DMS153 (cell line): ENCODE measurements at regions not wholly inside any gene's neighbourhood (a gene's known extent, or its start where the extent isn't known, plus 50 kb on each side); places are given as distances from the start of the nearest gene placed in this dataset.

Source experiments
- DNase-seq: peaks from one replicate; lab custom pipeline; 2025; lab: John Stamatoyannopoulos, UW

DNA sequence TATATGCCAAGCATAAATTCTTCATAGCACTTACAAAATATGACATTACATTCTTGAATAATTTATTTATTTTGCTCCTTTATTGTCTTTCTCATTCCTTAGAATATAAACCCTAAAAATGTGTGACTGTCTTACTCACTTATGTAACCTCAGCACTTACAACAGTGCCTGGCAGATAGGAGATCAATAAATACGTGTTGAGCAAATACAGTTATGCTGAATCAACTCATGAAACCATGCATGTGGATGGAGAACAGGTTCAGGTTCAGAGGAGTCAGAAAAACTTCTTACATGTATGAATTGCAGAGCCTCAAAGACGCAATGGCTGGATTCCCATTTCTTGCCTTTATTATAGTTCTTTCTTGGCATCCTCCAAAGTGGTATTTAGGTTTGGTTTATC, 659.4 kb upstream of the CHAC2 start:
- DNase-seq = no peak

DNA sequence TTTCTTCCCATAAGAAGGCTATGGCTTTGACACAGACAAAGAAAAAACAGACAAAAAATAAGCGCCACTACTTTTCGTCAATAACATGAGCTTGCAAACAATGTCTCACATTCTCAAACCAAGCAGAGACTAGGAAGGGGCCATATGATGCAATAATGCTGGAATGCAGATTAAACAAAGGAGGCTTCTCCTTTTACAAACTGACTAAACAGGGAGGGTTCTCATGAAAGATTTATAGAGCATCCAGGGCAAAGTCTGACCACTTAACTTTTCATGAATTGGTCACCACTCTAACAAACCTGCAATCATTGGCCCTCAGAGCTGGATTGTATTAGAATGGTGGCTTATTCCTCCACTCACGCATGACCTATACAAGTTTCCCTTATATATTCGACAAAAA, 663.3 kb upstream of the CHAC2 start:
- no peak for DNase-seq

GRCh38 chr2:53103679-53104078, 663.9 kb upstream of the CHAC2 start:
- no peak for DNase-seq

DNA sequence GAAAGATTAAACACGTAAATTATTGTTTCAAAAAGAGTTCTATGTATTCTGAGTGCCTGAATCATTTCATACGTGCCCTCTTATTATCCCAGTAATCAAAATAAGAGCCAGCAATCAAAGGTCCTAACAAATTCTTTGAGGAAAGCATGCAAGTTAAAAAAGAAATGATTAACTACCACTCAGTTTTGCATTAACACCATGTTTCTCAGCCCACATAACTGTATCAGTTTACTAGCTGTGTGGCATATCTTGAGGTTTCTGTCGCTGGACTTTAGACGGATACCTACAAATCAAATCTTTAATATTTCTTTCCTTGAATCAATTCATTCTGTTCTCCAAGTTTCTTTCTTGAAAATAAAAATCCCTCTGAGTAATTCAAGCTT, 668.9 kb upstream of the CHAC2 start:
- no peak for DNase-seq

- DNase-seq = no peak
These were observed 671.3 kb upstream of the CHAC2 start for GRCh38 chr2:53096351-53096750.

- no peak for DNase-seq
These were observed 671.9 kb upstream of the CHAC2 start for GRCh38 chr2:53095664-53096063.

DNA sequence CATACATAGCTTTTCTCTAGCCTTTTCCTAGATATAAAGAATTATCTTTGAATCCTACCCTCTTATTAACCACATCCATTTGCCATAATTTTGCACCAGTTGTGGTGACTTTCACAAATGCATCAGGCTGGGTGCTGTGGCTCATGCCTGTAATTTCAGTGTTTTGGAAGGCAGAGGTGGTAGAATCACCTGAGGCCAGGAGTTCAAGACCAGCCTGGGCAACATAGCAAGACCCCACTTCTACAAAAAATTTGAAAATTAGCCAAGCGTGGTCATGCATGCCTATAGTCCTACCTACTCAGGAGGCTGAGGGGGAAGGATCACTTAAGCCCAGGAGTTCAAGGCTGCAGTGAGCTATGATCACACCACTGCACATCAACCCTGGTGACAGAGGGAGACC, 672.4 kb upstream of the CHAC2 start:
- no peak for DNase-seq

GRCh38 chr2:53093355-53093754, 674.2 kb upstream of the CHAC2 start:
- DNase-seq = no peak

DNA sequence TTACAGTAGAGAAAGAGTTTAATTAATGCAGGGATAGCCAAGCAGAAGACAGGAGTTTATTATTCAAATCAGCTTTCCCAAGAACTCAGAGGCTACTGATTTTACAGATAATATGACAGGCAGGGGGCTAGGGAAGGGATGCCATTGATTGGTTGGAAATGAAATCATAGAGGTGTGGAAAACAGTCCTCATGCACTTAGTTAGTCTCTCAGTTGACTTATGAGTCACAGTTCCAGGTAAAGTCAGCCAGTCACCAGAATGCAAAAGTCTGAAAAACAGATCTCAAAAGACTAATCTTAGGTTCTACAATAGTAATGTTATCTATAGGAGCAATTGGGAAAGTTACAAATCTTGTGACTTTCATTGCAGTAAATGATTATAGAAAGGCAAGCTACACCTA, 676.4 kb upstream of the CHAC2 start:
- no peak for DNase-seq

DNA sequence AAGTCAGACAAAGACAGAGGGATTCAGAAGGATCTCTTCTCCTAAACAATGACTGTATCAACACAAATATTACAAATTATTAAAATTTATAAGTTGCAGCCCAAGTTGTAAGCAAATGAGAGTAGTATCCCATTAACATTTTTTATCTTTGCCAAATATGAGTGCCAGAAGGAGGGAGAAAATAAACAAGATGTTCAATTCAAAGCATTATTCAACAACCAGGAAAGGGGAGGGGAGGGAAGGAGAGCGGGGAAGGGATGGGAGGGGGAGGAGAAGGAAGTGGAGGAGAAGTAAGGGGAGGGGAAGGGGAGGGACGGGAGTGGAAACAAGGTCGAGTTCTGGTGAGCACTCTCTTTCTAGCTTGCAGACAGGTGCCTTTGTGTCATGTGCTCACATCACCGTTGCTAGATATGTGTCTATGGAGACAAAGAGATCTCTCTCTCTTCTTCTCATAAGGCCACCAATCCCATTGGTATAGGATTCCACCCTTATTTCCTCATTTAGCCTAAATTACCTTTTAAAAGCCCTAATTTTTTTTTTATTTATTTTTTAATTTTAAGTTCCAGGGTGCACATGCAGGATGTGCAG, 679.6 kb upstream of the CHAC2 start:
- no peak for DNase-seq

DNA sequence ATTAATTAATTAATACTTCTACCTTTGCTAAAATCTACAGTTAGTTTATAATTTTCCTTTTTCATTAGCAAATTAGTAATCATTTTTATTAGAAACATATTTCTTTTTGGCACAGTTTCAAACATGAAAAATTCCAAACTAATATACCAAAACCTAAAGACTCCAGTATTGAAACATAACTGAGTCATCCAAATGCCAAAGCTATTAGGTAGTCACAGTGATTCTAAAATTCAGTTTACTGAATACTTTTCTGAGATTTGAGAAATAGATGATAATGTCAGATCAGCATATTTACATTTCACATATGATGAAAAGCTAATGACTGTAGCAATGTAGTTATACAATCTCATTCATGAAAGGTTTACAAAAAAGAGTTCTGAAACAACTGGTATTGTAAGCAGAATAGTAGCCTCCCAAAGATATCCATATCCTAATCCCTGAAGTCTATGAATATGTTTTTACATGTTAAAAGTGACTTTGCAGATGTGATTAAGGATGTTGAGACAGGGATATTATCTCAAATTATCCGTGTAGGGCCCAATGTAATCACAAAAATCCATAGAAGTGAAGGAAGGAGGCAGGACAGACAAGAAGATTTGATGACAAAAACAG, 680.2 kb upstream of the CHAC2 start:
- no peak for DNase-seq

DNA sequence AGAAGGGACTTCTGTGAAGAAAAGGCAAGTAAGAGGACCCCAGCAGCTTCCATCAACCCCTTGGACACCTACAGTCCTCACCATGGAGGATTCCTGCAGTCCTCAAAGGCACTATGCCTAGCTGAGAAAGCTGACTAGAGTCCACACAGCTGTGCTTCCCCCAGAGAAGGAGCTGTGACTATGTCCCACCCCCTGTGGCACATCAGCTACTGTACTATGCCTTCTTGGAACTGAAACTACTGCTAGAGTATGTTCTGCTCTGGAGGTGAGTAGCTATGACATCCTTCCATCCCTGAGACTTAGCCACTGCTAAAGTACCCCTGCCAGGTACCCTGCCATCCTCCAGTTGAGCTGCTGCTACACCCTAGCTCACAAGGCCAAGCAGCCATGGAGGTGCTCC, 690.2 kb upstream of the CHAC2 start:
- DNase-seq = no peak

DNA sequence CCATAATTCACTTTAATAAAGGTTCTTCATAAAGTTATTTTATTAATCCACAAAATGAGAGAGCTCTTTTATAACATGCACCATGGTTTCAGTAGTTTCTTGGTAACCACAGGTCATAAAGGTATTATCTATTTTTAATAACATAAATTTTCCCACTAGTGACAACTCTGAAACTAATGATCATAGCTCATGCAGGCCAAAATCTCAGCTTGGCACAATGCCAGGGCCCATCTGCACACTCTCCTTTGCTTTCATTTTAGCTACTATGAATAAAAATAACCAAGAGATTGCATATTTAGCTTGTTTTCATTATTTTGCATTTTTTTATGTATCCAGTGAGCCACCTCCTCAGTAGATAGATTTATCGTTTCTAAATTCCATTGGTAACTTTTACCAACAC, 691.8 kb upstream of the CHAC2 start:
- DNase-seq = no peak

GRCh38 chr2:53067533-53067932, 700.1 kb upstream of the CHAC2 start:
- DNase-seq = no peak

- DNase-seq = no peak
These were observed 700.5 kb upstream of the CHAC2 start for GRCh38 chr2:53067056-53067455.

- DNase-seq = no peak
These were observed 703.5 kb upstream of the CHAC2 start for GRCh38 chr2:53064154-53064553.

GRCh38 chr2:53058526-53058925, 709.1 kb upstream of the CHAC2 start:
- DNase-seq = no peak

DNA sequence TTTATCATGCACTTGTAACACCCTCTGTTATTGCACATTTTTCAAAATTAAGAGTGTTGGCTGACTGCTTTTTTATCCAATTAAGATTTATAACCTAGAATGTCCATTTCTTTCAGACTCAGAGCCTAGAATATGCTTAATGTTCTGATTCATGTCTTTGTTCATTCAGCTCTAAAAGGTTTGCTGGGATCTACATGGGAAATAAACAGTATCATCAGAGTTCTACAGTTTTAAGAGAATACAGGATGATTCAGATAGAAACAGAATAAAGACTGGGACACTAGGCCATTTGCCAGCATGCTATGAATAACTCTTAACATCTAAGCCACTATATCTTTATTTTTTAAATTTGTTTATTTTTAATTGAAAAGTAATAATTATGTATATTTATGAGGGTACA, 713.7 kb upstream of the CHAC2 start:
- no peak for DNase-seq

GRCh38 chr2:53051157-53051556, 716.4 kb upstream of the CHAC2 start:
- no peak for DNase-seq

- no peak for DNase-seq
These were observed 726.9 kb upstream of the CHAC2 start for GRCh38 chr2:53040536-53041229.

DNA sequence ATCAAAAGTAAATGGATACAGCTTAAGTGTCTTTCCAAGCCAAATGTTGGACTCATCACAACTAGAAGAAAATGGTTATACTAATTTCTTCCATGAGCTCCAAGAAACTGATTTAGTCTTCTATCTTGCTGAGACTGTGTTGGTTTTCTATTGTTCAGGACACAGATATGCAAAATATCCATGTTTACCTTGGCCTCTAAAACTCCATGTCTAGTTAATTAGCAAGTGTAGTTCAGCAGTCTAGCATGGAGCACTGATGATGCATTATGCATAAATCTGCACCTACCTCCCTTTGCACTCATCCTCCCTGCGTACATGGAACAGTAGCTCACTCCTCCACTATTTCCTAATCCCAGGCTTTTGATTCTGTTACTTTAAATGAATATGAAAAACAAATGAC, 731.4 kb upstream of the CHAC2 start:
- DNase-seq = no peak

GRCh38 chr2:53035153-53035552, 732.5 kb upstream of the CHAC2 start:
- DNase-seq = no peak

- no peak for DNase-seq
These were observed 734.2 kb upstream of the CHAC2 start for GRCh38 chr2:53033411-53033810.
